ENCODE measurements at regions not wholly inside any gene's neighbourhood (a gene's known extent, or its start where the extent isn't known, plus 50 kb on each side); places are given as distances from the start of the nearest gene placed in this dataset.

DNA sequence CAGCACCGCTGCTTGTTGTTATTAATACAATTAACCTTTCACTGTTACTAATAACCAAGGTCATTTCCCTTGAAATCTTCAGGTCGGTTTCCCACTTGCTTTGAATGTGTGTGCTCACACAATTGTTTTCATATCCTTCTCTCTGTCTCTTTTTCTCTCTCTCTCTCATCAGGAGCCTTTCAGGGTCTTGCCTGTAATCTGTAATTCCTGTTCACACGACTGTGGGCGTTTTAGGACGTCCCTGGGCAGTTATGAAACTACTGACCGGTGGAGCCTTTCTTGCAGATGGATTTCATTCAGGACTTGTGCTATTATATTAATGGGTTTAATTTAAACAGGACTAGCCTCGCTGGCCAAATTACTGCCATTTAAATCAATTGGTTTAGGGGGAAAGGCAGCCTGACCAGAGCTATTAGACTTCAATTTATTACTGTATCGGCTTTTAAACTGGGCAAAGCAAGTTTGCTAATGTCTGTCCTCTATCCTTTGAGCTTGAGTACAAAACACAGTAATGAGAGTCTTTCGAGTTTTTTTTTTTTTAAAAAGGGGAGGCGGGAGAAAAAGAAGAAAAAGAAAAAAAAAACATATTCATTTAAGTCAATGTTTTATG is 316.0 kb upstream of the TLE4 start:
- no peak for DNase-seq (ENCODE audit: low read depth)
- TF ChIP-seq, protein P1, sequence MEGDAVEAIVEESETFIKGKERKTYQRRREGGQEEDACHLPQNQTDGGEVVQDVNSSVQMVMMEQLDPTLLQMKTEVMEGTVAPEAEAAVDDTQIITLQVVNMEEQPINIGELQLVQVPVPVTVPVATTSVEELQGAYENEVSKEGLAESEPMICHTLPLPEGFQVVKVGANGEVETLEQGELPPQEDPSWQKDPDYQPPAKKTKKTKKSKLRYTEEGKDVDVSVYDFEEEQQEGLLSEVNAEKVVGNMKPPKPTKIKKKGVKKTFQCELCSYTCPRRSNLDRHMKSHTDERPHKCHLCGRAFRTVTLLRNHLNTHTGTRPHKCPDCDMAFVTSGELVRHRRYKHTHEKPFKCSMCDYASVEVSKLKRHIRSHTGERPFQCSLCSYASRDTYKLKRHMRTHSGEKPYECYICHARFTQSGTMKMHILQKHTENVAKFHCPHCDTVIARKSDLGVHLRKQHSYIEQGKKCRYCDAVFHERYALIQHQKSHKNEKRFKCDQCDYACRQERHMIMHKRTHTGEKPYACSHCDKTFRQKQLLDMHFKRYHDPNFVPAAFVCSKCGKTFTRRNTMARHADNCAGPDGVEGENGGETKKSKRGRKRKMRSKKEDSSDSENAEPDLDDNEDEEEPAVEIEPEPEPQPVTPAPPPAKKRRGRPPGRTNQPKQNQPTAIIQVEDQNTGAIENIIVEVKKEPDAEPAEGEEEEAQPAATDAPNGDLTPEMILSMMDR (IDR thresholded peaks at IDR 0.05; ENCODE audit: insufficient read depth, low read length): no peak
- H3K4me3 ChIP-seq (ENCODE audit: low read depth, low read length): no peak overlapping the region

DNA sequence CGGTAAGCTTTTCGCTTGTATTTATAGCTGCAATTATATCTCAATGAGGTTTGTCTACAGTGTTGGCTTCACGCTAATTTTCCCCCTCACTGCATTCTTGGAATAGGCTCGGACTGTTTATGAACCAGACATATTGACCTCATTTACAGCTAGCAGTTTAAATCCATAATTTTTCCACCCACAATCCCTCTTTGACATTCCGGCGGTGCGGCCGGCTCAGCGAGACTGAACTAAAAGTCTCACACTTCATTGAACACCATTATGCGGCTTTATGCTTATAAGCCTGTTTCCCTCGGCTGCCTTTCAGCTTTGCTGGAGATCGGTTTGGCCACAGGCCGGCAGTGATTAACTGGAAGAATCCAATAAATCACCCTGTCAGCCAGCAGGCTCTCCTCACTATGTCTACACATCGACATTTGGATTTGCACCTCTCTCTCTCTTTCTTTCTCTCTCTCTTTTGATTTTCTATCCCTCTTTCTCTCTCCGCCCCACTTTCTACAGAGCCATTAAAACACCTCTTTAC is 315.0 kb upstream of the TLE4 start:
- DNase-seq (ENCODE audit: low read depth): peak; percentile 23

DNA sequence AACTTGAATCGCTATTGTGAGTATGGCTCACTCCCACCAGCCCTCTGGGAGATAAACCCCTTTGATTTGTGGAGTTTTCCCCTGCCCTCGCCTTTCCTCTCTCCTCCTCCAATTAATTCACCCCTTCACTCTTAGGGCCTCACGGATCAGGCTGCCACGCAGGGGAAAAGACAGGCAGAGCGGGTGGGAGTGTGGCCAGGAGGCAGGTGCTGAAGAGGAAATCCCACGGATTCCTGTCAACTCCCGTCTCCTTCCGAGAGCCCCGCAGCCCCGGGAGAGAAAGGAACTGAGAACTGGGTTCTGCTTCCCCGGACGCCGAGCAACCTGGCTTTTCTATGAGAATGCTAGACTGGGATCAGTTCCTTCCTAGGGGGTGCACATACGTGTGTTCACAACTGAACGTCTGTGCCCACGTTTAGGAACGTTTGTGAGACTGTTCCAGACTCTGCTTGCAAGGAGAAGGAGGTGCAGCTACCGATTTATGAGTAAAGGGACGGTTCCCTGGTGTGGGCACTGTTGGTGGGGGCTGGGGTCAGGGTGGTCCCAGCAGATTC is 314.5 kb upstream of the TLE4 start:
- TF ChIP-seq, protein P1 (IDR thresholded peaks at IDR 0.05; ENCODE audit: insufficient read depth, low read length): no peak
- no peak overlapping the region for H3K4me3 ChIP-seq (ENCODE audit: low read depth, low read length)
- no peak for DNase-seq (ENCODE audit: low read depth)

More for the DNA sequence above, 315.0 kb upstream of the TLE4 start:
- TF ChIP-seq, protein P1 (IDR thresholded peaks at IDR 0.05; ENCODE audit: insufficient read depth, low read length): no peak
- no peak overlapping the region for H3K4me3 ChIP-seq (ENCODE audit: low read depth, low read length)

DNA sequence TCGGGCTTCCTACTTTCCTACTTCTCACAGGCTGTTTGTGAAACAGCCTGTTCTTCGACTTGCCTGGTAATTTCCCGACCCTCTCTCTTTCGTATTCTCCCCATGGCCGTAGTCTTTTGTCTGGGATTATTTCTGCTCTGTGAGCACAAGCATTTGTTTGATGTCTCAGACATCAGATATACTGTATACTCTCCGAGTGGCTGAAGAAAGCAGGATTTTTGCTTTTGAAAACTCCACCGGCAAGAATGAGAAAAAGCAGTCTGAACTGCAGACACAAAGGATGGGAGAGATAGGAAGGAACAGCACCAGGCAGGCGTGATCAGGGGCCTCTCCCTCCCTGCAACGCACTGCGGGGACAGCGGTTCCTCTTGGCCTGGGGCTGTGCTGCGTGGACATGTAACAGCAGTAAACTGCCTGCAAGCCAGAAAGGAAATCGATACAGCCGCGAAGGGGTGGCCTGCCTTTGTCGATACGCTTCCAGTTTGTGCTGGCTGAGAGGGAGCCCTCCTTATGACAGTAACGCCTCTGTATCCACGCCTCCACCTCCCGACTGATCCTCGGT is 313.9 kb upstream of the TLE4 start:
- no peak for DNase-seq (ENCODE audit: low read depth)
- no peak overlapping the region for H3K4me3 ChIP-seq (ENCODE audit: low read depth, low read length)
- TF ChIP-seq, protein P1 (IDR thresholded peaks at IDR 0.05; ENCODE audit: insufficient read depth, low read length): no peak

DNA sequence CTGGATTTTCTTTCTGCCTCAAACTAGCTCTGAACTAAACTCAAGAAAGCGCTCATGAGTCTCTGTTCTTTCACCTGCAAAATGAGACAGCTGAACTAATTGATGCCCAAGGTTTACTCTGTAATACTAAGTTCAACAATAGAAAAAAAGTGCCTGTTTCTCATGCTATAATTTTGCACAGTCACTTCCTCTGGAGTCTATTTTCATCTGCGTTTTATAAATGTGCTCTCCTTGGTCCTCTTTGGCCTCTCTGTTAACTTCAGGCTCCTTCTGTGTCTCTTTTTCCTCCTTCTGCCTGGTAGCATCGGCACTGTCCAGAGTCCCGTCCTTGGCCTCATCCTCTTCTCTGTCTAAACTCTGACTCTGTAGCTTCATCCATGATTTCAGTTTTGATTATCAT is 311.9 kb upstream of the TLE4 start:
- TF ChIP-seq, protein P1 (IDR thresholded peaks at IDR 0.05; ENCODE audit: insufficient read depth, low read length): no peak
- no peak for DNase-seq (ENCODE audit: low read depth)

DNA sequence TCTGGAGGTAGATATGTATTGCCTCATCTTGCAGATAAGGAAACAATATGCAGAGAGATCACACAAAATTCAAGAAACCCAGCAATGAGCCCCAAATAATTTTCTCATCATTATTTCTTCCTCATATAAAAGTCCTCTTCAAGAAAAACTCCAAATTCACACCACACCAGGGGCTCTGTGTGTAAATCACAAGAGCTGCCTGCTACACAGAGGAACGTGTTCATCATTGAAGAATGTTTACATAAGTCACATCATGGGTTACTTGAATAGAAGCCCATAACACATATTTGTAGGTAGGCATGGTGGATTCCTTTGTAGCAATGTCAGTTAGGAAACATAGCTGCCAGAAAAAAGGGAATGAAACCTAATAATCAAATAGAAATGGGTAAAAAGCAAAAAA is 308.1 kb upstream of the TLE4 start:
- TF ChIP-seq, protein P1 (IDR thresholded peaks at IDR 0.05; ENCODE audit: insufficient read depth, low read length): no peak
- no peak overlapping the region for H3K4me3 ChIP-seq (ENCODE audit: low read depth, low read length)
- DNase-seq (ENCODE audit: low read depth): peak; percentile 1

More for the DNA sequence above, 311.9 kb upstream of the TLE4 start:
- no peak overlapping the region for H3K4me3 ChIP-seq (ENCODE audit: low read depth, low read length)

All from fibroblast of the aortic adventitia (primary cell).